ENCODE measurements at regions not wholly inside any gene's neighbourhood (a gene's known extent, or its start where the extent isn't known, plus 50 kb on each side); places are given as distances from the start of the nearest gene placed in this dataset.

DNA sequence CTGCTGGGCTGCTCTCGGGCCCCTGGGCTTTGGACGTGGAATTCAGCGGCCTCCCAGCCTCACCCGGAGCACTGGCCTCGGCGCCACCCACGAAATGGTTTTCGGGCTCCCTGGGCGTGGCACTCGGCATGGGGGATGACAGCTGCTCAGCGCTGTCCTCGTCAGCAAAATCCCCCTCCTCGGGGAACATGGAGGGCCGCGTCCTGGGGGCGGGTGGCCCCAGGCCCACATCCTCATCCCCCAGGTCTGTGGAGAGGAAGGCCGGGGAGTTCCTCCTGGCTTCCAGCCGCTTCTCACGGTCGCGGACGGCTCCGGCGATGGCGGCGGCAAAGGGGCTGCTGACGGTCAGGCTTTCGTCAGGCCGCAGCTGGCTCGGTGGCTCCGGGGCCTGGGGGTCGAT is 88.4 kb downstream of the CTTN start:
- DNase-seq, result no peak

DNA sequence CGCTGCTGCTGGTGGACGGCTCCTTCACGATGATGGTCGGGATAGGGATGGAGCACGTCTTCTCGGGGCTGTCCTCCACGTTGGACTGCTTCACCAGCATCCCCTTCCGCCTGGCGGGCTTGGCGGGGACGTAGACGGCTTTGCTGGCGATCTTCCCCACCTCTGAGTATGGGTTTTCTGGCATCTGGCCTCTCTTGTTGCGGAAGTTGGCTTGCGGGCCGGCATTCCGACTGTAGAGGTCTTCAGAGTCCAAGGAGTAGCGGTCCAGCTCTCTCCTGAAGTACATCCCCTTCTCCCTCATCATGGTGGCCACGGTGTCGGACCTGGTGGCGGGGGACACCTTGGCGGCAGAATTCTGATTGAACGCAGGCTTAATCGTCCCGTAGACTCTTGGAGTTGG is 88.8 kb downstream of the CTTN start:
- no peak for DNase-seq

DNA sequence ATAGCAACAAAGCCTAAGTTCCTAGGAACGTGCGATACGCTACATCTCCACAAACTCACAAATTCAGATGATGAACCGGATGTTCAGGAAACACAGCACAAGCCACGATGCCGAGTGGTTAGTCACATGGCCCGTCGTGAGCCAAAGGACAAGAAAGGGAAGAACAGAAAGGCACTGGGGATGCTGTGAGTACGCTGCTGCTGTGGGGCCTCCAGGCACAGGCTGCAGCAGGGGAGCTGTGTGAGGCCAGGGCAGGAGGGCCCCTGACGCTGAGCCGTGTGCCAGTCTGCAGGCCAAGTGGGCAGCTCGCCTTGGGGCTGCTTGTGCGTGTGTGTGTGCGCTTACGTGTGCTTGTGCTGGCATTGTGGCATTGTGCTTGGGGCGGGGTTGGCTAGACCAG is 89.4 kb downstream of the CTTN start:
- DNase-seq, result no peak

DNA sequence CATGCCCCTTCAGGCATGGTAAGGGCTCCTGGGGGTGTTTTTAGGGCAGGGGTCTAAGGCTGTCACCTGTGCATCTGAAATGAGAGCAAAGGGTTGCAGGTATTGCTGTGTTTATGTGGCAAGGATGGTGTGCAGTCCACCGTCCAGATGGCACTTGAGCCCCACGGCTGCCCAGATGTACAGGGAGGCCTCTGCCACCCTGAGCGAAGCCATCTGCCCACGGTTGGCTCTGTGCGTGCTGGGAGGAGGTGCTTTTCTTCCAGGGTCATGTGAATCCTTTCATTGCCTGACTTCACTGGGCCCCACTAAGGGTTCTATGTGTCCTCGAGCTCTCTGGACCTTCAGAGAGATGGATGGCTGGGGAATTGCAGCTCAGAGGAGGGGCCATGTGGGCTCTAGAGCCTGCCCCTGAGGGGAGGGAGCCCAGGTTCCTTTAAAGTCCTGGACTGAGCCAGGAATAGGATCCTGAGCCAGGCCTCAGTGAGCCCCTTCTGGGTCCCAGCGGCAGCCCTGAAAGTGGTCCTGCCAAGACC is 89.9 kb downstream of the CTTN start:
- no peak for DNase-seq

DNA sequence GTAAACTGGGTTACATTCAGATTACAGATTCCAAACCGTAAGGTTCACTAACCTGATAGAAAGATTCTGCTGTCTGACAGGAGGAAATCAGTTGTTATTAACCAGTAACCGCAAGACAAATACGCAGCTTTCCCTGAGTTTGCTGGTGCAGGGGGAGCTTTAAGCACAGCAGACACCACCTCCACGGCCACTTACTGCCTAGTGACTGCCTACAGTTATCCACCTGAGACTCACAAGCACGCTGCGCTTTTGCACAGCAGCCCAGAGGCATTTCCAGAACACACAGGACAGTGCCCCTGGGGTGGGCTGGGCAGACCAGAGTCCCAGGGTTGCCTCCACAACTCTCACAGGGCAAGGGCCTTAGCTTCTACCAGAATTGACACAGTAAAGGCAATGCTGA is 90.9 kb downstream of the CTTN start:
- DNase-seq, result no peak

DNA sequence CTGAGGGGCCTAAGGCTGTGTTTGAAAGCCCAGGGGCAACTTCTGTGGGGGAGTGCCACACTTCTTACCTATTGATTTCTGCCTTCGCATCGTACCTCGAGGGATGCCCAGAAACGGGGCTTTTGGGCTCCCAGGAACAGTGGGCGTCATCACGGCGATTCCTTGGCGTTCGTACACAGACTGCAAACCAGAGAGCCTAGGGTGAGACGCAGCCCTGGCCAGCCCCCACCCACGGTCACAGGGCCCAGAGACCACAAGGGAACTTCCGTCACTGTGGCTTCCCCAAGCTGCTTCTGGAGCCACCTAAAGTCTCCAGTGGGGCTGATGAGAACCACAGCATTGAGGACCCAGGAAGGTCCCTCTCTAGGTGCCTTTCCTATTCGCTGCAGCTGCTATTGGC is 91.9 kb downstream of the CTTN start:
- no peak for DNase-seq

DNA sequence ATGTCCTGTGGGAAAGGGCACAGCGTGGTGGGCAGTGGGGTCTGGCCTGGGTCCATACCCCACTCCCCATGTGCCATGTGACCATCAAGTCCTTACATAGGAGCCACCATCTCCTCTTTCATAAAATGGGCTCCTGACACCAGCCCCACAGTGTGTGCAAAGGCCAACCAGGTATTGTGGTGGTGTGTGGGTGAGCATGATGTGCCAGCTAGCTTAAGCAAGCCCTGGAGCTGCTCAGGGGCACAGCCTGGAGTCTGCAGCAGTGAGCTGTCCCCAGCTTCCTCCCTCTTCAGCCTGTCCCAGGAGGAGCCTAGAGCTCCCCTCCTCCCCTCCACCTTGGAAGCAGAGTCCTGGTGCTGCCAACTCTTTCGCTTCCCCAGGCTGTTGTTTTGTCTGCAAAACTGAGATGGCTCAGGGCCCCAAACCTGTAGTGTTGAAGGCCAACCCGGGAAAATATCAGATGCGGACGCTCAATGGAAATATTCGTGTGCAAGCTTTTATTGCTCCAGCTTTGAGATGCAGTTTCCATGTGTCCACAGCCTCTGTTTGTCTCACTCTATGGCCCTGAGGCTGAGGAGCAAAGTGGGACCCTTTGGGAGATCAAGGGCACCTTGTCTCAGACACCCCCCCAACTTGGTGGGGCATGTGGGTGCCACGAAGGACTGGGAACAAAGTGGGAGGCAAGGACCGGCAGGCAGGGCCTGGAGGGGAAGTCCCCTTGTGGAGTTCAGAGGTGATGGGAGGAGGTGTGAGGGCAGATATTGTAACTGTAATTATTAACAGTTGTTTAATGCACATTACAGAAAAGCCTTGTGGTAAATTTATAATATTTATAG is 92.6 kb downstream of the CTTN start:
- no peak for DNase-seq

DNA sequence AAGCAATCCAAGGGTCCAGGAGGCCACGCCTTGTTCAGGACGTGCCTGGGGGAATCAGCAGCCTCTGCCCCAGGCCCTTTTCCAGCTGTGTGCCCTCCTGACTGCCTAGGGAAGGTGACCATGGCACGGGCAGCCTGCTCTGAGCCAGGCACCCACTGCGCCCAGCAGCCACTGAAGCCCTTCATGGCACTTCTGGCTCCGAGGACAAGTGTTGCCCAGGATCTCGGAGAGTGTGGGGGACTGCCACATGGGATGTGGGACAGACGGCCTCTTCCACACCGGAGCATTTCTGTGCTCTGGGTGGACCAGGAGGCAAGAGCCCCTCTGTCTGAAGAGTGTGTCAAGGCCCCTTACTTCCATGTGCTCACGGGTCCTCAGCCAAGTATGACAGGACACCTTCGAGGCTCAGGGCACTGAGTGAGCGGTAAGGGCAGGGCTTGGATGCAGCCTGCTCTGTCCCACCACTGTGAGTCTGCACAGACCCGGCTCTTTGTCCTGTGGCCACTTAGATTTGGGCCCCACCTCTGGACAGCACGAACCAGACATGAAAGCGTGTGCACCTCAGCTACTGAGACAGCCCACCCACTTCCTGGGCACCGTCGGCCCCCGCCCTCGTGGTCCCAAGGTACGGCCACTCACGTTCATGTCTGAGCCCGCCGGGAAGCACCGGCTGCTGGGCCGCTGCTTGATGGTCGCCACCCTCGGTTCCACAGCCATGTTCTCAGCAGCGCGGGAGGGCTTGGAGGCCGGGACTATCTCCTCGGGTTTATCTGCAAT is 93.6 kb downstream of the CTTN start:
- DNase-seq, result no peak

DNA sequence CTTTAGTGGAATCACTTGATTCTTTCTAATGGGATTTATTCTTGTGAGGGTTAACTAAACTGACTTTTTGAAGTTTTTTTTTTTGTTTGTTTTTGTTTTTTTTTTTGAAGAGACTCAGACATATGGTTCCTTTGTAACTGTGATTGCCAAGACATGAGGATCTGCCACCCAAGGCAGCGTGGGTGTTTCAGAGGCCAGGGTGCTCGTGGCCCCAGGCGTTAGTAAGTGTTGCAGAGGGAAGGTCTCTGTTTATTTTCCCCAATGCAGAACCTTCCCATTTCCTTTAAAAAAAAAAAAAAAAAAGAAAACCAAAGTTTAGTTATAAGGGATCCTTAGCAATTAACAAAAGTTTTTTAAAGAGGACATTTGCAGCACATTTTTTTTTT is 94.8 kb downstream of the CTTN start:
- no peak for DNase-seq

DNA sequence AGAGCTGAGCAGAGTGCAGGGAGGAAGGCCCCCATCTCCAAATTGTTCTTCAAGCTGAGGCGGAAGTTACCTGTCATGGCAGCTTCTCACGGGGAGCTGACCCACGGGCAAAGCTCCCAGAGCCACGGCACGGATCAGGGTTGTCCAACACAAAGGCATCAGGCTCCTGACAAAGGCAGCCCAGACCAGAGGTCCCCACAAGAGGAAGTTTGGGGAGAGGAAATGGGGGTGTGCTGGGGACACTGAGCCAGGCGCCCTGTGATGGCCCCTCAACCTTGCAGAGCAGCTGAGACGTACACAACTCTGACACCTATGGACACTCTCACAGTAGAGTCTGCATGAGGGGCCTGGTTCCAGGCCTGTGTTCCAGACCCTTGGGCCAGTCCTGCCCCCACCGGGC is 95.6 kb downstream of the CTTN start:
- DNase-seq, result no peak

DNA sequence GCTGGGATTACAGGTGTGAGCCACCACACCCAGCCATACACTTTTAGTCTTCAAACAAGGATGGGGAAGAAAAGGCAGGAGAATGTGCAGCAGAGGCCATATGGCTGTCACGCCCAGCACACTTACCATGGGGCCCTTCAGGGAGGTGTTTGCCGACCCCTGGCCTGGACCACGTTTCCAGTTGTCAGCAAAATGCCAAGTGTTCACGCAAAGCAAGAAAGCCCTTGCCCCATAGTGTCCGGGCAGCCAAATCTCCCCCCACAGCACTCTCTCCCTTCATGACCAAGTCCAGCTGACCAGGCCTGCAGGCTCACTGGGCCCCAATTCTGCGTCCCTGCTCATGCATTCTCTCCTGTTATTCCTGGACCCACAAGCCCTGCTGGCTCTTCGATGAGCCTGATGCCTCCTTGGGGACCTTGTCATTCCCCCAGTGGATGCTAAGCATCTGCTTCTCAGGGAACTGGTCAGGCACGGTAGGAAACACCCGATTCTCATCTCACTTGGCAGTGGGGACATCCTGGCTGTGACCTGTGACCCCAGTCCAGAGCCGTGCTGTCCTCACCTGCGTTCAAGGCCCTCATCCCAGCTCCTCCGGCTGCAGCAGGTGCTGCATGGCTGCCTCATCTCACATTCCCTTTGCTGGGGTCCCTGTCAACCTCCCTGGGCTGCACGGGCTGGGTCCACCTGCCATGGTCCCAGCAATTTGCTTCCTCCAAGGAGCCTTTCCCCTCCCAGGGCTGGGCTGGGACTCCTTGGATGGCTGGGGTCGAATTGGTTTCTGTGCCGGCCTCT is 96.4 kb downstream of the CTTN start:
- no peak for DNase-seq

DNA sequence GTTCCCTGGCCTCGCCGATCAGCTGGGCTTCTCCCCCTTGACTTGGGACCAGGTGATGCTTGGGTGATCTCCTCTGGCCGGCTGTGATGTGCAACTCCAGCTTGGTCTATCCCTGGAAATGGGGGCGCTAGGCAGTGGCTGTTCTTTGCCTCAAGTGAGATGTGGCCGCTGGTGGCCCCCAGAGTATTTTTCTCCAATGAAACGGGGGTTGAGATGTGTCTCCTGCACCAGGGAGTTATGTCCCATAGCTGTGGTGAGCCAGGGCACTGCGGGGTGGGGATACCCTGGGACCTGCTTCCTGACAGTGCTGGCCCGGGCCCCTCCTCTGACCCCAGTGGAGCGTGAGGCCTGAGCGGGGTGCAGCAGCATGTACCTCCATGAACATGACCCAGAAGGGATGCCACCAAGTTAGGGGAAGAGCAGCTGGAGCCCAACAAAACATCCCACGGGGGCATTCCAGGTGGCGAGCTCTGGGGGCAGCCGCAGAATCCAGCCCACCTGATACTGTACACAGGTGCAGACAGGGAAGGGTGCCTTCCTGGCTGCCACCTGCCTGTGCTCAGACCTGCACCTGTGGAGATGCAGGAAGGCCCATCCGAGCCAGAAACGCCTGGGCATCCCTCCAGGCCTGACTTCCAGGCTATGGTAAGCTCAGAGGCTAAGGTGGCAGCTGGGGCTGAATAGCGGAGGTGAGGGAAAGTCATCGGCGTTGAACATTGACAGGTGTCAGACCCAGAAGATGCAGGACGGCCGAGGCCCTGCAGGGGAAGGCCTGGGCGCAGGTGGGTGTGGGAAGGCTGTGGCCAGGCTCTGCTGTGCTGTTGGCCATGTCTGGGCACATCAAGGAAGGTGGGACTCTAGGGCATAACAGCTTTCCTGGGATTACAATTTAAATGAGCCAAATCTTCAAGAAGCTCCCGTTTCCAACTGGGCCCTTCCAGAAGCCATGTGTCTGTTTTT is 97.3 kb downstream of the CTTN start:
- no peak for DNase-seq

DNA sequence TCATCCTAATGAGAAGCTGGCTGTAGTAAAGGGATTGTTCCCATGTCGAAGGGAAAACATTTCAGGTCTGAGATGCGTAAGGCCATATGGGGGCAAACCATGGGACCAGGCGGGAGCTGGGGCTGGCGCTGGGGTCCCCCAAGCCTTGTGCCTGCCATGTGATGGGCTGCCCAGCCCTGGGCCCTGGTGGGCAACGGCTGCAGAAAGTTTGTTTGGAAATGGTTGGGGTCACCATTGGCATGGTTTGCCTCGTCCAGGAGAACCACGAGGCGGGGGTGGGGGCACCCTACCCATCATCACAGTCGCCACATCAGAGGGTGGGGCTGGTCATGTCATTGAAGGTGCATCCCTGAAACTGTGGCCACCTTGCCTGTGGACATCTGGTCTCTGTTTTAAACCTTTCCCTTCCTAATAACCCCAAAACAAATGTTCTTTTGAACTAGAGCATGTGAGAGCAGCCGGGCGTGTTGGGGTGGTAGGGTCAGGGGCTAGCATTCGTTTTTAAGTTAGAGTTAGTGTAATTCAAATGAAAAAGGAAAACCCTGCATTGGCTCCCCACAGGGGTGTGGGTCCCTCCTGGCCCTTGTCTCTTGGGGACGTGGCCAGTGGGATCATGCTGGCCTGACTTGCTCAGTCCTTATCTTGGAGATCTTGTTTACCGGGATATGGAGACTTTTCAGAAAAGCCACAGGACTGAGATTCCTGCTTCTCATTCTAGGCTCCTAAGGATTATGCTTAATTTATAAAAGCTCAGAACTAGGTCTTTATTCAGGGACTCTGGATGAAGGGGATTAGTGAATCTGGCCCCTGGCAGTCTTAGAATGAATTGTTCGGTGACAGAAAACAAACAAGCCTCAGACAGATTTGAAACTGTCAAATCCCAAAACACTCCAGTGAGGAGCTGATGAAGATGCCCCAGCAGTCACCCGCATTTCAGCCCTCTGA is 98.5 kb downstream of the CTTN start:
- no peak for DNase-seq

DNA sequence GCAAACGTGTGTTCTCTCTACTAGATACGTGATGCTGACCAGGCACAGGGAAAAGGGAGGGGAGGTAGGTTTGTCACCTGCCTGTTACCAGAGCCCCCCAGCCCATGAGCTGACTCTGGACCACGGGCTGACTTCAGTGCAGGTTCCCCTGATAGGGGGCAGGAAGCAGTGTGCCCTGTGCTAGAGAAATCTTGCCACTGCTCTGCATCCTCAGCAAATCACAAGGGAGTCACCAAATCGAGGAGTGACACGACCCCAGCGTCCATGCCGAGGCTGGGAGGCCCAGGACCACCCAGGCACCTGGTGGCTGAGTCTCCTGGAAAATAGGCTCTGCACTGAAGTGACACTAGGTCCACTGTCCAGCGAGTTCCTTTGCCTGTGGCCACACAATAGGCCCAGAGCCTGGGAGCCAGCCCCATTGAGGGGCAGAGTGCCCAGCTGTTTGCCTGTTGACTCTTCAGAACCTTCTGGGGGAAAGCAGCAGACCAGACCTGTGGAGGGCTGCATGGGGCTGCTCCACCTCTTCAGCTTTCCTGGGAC is 99.3 kb downstream of the CTTN start:
- no peak for DNase-seq

DNA sequence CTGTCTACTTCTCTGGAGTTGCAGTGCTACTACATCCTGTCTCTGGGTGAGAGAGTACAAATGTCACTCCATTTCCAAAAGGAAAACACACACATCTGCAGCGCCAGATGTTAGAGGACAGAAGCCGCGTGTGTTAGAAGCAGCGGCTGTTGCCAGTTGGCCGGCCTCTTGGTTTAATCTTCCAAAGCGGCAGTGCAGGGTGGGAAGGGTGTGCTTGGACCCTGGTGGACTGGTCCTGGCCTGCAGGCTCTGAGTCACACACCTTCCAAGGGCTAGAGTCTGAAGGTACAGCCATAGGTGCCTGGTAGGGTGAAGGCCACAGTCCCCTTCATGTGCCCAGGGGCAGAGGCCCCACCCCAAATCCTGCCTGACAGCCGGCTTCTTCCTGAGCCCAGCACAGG is 99.8 kb downstream of the CTTN start:
- DNase-seq, result no peak

DNA sequence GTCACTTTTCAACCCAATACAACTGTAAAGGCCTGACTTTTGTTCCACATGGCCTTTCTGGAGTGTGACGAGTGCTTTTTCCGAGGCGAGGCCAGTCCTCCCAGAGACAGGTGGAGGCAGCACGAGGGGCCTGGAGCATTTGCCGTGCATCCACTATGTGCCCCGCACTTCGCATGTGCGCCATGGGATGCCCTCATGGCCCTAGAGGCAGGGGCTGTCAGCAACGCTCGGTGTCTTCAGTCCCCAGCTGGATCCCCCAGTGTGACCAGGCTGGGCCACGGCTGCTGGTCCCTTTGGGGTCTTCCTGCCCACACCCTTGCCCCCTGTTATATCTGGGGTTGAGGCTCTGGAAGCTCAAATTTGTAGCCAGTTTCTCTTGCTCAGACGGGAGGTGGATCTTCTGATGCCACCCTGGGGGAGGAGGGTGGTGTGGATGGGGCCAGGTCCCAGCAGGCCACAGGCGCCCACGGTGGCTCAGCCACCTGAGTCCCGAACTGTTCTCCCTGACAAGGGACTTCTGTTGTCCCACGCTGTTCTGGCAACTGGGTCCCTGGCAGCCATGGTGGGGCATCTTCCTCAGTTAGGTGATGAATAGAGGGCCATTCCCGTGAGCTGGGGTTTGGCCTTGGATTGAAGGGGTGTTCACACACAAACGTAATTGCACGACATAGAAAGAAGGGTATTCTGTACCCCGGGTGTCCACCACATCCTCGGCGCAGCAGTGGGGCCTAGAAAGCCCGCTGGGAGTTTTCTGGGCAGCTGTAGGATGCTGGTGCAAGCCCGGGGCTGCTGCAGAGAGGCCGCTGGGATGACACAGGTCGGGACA is 100.9 kb downstream of the CTTN start:
- no peak for DNase-seq

DNA sequence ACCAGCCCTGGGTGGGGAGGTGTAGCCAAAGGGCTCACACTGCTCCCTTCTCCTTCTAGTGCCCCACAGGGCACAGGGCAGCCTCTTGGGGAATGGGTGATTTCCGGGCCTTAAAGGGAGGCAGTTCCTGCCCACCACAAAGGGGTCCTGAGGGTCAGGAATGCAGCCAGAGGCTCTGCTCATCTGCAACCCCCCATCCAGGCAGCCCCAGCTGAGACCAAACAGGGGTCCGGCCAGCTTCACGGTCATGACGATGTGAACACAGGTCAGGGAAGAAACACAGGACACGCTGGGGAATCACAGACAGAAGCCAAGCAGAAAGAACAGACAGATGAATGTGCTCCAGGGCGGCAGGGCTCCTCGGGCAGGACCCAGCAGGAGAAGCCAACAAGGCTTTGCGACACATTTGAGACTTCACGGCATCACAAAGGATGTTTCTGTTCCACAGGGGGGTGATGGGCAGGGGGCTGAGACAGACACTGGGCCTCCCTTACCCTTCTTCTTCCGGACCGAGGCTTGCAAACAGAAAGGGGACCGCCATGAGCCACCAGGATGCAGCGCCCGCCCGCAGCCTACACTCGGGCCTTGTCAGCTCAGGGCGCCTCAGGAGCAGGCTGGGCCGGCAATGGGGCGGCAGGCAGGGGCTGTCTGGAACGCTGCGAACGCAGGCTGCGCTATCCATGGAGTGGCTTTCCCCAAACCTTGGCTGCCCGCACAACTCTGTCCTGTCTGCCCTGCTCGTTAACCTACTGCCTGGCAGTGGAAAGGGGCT is 101.9 kb downstream of the CTTN start:
- DNase-seq, result no peak

DNA sequence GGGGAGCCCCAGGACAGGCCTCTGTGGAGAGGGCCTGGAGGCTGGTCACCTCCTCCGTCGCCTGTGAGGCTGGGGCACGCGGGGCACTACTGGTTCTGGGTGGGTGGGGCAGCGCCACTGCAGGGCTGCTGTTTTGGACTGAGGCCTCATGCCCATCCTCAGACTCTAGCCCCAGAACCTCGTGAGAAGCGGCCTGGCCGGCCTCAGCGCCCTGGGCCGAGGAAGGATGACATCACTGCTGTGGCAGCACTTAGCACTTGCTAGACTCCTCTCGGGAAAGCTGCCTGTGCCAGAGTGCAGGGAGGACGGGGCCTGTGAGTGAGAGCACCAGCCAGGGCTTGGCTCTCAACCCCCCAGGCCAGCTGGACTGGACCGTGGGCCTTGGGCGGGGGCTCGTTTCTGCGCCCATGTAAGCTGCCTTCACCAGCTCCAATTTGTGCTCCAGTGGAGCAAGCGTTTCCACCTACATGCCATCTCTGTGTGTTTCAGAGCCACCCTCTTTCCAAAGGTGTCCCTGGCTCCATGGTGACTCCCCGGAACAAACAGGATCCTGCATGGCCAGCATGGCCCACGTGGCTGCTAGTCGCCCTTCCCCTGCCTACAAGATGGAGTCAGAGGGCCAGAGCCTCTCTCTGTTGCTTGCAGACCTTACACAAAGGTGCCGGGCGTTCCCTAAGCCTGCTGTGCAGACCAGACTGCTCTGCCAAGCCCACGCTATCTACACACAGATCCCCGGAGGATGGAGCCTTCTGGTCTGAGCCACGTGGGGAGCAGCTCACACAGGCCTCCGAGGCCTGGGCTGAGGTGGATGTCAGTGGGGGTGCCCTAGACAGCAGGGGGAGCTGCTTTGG is 102.9 kb downstream of the CTTN start:
- no peak for DNase-seq

Measured in RPMI8226 (cell line).